HEK293T (cell line): ENCODE measurements at regions not wholly inside any gene's neighbourhood (a gene's known extent, or its start where the extent isn't known, plus 50 kb on each side); places are given as distances from the start of the nearest gene placed in this dataset.

Experiments used
- CTCF ChIA-PET: fragments of 350-600 bp; formaldehyde crosslinking; extraction: SDS; loops from one replicate; lab custom pipeline; 2021; ENCODE audit warnings: antibody characterized with exemption, inconsistent platforms; lab: Yijun Ruan, JAX
- POLR2A ChIA-PET: fragments of 350-600 bp; formaldehyde crosslinking; extraction: SDS; loops from one replicate; lab custom pipeline; 2020; ENCODE audit warnings: antibody characterized with exemption, inconsistent platforms; lab: Yijun Ruan, JAX
- DNase-seq: peaks from one replicate; pipeline ENCODE4 v3.0.0; 2012; ENCODE audit warnings: mixed read lengths; ENCODE audit errors: extremely low spot score
- ARNT ChIP-seq: fragments of 450-650 bp; IDR thresholded peaks from 2 replicates; pipeline ENCODE4 v1.6.1; 2017; ENCODE audit warnings: mild to moderate bottlenecking
- BHLHE40 ChIP-seq: fragments of 450-650 bp; IDR thresholded peaks from 2 replicates; pipeline ENCODE4 v1.6.1; 2016; ENCODE audit warnings: mild to moderate bottlenecking, moderate library complexity, borderline replicate concordance
- CTBP1 ChIP-seq: fragments of 450-650 bp; IDR thresholded peaks from 2 replicates; pipeline ENCODE4 v1.6.1; 2016; ENCODE audit warnings: borderline replicate concordance
- ELF4 ChIP-seq: fragments of 450-650 bp; IDR thresholded peaks from 2 replicates; pipeline ENCODE4 v1.6.1; 2017; ENCODE audit warnings: antibody characterized with exemption
- FOXA1 ChIP-seq: fragments of 450-650 bp; IDR thresholded peaks from 2 replicates; pipeline ENCODE4 v1.6.1; 2016; ENCODE audit warnings: mild to moderate bottlenecking
- FOXK2 ChIP-seq: fragments of 450-650 bp; IDR thresholded peaks from 2 replicates; pipeline ENCODE4 v1.6.1; 2016; ENCODE audit warnings: mild to moderate bottlenecking
- FOXM1 ChIP-seq: fragments of 450-650 bp; IDR thresholded peaks from 2 replicates; pipeline ENCODE4 v1.6.1; 2017; ENCODE audit warnings: mild to moderate bottlenecking, borderline replicate concordance
- HDGF ChIP-seq: fragments of 450-650 bp; IDR thresholded peaks from 2 replicates; pipeline ENCODE4 v1.6.1; 2017; ENCODE audit warnings: antibody characterized with exemption, borderline replicate concordance
- L3MBTL2 ChIP-seq: fragments of 450-650 bp; conservative IDR thresholded peaks from 2 replicates; pipeline ENCODE4 v1.6.1; 2016; ENCODE audit warnings: mild to moderate bottlenecking
- LEF1 ChIP-seq: fragments of 450-650 bp; IDR thresholded peaks from 2 replicates; pipeline ENCODE4 v1.6.1; 2017; ENCODE audit warnings: mild to moderate bottlenecking, borderline replicate concordance
- NFRKB ChIP-seq: fragments of 450-650 bp; IDR thresholded peaks from 2 replicates; pipeline ENCODE4 v1.6.1; 2016; ENCODE audit warnings: mild to moderate bottlenecking, moderate library complexity
- SP1 ChIP-seq: fragments of 450-650 bp; IDR thresholded peaks from 2 replicates; pipeline ENCODE4 v1.6.1; 2017
- SUZ12 ChIP-seq: fragments of 450-650 bp; IDR thresholded peaks from 2 replicates; pipeline ENCODE4 v1.6.1; 2016; ENCODE audit warnings: mild to moderate bottlenecking
- TARDBP ChIP-seq: fragments of 450-650 bp; IDR thresholded peaks from 2 replicates; pipeline ENCODE4 v1.6.1; 2016
- ZNF384 ChIP-seq: fragments of 450-650 bp; IDR thresholded peaks from 2 replicates; pipeline ENCODE4 v1.6.1; 2016
- TF ChIP-seq, protein P1 (sequence below): fragments of 450-650 bp; IDR thresholded peaks from 2 replicates; pipeline ENCODE4 v1.6.1; 2016

DNA sequence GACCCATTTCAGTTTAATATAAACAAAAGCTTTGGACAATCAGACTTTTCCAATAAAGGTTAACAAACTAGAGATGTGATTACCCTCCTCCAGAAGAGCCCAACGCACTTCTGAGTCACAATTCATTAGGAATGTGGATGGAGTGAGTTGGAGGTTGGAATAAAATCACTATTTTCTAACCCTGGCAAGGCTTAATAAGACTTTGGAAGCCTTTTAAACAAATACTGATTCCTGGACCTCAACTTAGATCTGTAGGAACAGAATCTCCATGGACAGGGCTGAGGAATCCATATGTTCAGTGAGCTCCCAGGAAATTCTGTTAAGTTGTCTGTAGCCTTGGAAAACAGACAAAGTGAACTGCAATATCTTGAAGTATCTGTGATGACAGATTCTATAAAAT lies 233.5 kb upstream of the ELL2 start:
- ChIA-PET CTCF (no interaction called here), POLR2A (no interaction called here)

DNA sequence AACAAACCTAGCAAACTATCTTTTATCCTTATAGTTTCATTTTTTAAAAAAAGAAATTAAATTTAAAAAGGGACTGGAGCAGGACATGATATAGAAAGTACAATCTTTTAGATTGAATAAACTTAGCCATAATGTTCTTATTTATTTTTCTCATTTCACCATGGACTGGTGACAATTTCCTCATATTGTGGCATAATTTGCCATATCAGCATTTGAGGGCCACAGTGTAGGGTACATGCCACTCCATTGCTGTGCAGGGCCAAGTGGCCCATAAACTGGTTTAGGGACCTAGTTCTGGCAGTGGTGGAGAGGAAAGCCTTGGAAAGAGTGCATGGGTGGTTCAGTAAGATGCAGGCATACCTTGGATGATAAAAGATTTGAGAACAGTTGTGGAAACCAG lies 232.9 kb upstream of the ELL2 start:
- POLR2A ChIA-PET = no interaction called here

More for the DNA sequence above, 233.5 kb upstream of the ELL2 start:
- no peak for DNase-seq
- TF ChIP-seq LEF1 (no peak), NFRKB (no peak), L3MBTL2 (no peak), ZNF384 (no peak), CTBP1 (no peak), FOXM1 (no peak), FOXK2 (no peak), SP1 (no peak), HDGF (no peak), FOXA1 (no peak), ARNT (no peak), SUZ12 (no peak), ELF4 (no peak), TARDBP (no peak), BHLHE40 (no peak)
- TF ChIP-seq, protein P1, sequence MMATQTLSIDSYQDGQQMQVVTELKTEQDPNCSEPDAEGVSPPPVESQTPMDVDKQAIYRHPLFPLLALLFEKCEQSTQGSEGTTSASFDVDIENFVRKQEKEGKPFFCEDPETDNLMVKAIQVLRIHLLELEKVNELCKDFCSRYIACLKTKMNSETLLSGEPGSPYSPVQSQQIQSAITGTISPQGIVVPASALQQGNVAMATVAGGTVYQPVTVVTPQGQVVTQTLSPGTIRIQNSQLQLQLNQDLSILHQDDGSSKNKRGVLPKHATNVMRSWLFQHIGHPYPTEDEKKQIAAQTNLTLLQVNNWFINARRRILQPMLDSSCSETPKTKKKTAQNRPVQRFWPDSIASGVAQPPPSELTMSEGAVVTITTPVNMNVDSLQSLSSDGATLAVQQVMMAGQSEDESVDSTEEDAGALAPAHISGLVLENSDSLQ = no peak

DNA sequence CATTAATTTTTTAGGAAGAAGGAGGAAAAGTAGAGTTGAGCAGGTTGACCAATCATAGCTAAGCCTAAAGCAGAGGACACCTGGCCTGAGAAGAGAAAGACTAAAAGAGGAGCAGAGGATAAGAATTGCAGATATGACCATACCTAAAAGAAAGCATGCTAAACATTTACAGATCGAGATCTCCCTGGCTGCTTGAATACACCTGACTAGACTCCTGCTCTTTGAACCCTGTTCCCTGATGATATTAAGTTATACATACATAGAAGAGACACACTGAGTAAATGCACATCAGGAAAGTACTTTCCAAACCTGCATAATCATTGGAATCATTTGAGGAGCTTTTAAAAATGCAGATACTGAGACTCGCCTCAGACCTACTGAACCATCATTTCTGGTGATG lies 232.3 kb upstream of the ELL2 start:
- POLR2A ChIA-PET = no interaction called here

More for the DNA sequence above, 232.9 kb upstream of the ELL2 start:
- TF ChIP-seq LEF1 (no peak), L3MBTL2 (no peak), CTBP1 (no peak), BHLHE40 (no peak), HDGF (no peak), SP1 (no peak), ZNF384 (no peak), NFRKB (no peak), FOXM1 (no peak), SUZ12 (no peak), ELF4 (no peak), TARDBP (no peak), ARNT (no peak), FOXK2 (no peak)
- TF ChIP-seq, protein P1 = no peak
- DNase-seq = no peak
- CTCF ChIA-PET = no interaction called here

DNA sequence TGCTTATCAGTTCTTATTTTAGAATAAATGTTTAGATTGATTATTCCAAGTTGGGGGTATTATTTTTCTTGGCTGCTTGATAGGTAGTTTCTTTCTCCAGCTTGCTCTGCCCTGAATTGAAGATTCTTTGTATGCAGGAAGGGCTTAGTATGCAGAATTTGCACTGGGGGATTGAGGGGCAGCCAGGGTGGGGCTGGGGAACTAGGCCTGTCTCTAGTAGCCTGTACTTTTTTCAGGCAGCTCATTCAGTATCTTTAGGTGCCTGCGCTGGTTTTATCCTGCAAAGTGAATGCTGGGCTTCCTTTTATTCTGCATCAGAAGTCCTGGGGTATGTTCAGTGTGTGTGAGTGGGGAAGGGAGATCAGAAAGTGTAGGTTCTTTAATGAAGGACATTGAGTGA lies 228.3 kb upstream of the ELL2 start:
- POLR2A ChIA-PET = no interaction called here
- CTCF ChIA-PET = interaction anchor here (0.6 kb wide), 1 partner anchor 228 kb away, joined by 4 read pairs; no protein-coding TSS in a partner anchor

More for the DNA sequence above, 232.3 kb upstream of the ELL2 start:
- CTCF ChIA-PET = no interaction called here
- DNase-seq = no peak
- no peak for TF ChIP-seq SP1
- TF ChIP-seq FOXK2 = no peak
- TF ChIP-seq L3MBTL2 = no peak
- no peak for TF ChIP-seq HDGF
- TF ChIP-seq ELF4 = no peak
- TF ChIP-seq ZNF384 = no peak
- TF ChIP-seq ARNT = no peak
- TF ChIP-seq BHLHE40 = no peak
- no peak for TF ChIP-seq FOXM1
- no peak for TF ChIP-seq CTBP1
- TF ChIP-seq, protein P1 = no peak
- no peak for TF ChIP-seq TARDBP
- TF ChIP-seq LEF1 = no peak
- no peak for TF ChIP-seq FOXA1
- TF ChIP-seq NFRKB = no peak
- no peak for TF ChIP-seq SUZ12

DNA sequence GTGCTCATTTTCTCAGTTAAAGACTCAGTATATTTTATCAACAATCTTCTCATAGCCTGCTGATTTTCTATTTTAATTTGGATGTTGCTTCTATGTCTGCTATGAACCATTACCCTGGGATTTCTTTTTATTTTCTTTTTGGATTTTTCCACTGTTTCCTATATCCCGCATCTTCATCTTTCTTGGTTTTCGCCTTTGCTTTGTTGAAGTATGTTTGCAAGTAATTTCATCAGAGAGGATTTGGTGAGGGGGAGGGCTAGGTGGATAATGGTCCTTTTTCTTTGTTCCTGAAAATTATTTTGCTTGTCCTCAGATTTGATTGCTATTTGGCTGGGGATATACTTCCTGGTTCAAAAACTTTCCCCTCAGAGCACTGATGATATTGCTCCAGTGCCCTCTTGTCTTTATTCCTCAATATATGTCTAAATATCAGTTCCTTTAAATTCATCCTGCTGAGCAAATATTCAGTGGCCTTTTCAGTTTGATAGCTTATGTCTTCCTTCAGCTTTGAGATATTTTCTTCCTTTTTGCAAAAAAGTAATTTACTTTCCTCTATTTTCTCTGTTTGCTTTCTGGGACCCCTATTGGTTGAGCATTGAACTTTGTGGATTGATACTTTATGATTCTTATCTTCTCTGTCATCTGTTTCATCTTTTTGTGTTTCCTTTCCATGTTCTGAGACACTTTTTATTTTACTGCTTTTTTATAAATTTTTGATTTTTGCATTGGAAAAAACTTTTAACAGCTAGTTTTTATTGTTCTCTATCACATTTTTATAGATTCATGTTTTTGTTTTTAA lies 227.6 kb upstream of the ELL2 start:
- ChIA-PET POLR2A (no interaction called here), CTCF (interaction anchor here (0.5 to 0.7 kb wide), 2 partner anchors 9 to 149 kb away, joined by 3 read pairs; no protein-coding TSS in a partner anchor)
- TF ChIP-seq FOXK2 (no peak), L3MBTL2 (no peak)
- no peak for DNase-seq

More for the DNA sequence above, 228.3 kb upstream of the ELL2 start:
- TF ChIP-seq NFRKB (no peak), SUZ12 (no peak), ELF4 (no peak), TARDBP (no peak), HDGF (no peak)
- DNase-seq = no peak
